Endothelial cell of umbilical vein (primary cell): ENCODE measurements at regions not wholly inside any gene's neighbourhood (a gene's known extent, or its start where the extent isn't known, plus 50 kb on each side); places are given as distances from the start of the nearest gene placed in this dataset.

ENCODE experiments used
- BruUV-seq: library from RNA; stranded (reverse); fragments of 400-500 nt; replicated peaks from 2 replicates; lab custom pipeline; 2021; lab: Mats Ljungman, UMichigan
- CTCF ChIA-PET: fragments of 300-600, 350-600 bp; sonication (Branson Sonifier 250); formaldehyde crosslinking; loops from one replicate; lab custom pipeline; 2021; ENCODE audit warnings: antibody characterized with exemption, inconsistent platforms; lab: Charles Lee
- POLR2A ChIA-PET: fragments of 300-600, 350-600 bp; sonication (Branson Sonifier 250); formaldehyde crosslinking; loops from one replicate; lab custom pipeline; 2021; ENCODE audit warnings: antibody characterized with exemption, inconsistent platforms; lab: Charles Lee
- DNase-seq: peaks from one replicate; pipeline ENCODE4 v3.0.0-alpha.2; 2011; ENCODE audit warnings: low read depth, low spot score
- FAIRE-seq: peaks from 2 replicates; lab custom pipeline; 2011; peaks lifted over from hg19 to GRCh38; lab: Jason Lieb, UNC
- H2AFZ ChIP-seq: 2 replicates; pipeline ENCODE4 v1.6.0; 2012; ENCODE audit warnings: low read depth, low read length, control low read depth, inconsistent platforms
- H3K27ac ChIP-seq: 2 replicates; pipeline ENCODE4 v1.5.1; 2011; ENCODE audit warnings: low read depth, mild to moderate bottlenecking, control low read depth, low read length, moderate library complexity; ENCODE audit not compliant: insufficient read depth
- H3K27me3 ChIP-seq, 2 experiments: 2 replicates each; pipeline versions ENCODE4 v1.6.0 to v1.6.1; 2011; ENCODE audit warnings: low read length in 2 of 2, mixed read lengths in 1 of 2; ENCODE audit not compliant: control insufficient read depth in 2 of 2, insufficient read depth in 2 of 2
- H3K36me3 ChIP-seq, 2 experiments: 2 replicates in 1 of 2; 3 replicates in 1 of 2; pipeline ENCODE4 v1.5.1; 2011; ENCODE audit warnings: low read length in 2 of 2, mild to moderate bottlenecking in 1 of 2, moderate library complexity in 1 of 2; ENCODE audit not compliant: control insufficient read depth in 2 of 2, insufficient read depth in 2 of 2; ENCODE audit errors: extremely low read depth in 1 of 2
- H3K4me1 ChIP-seq: 3 replicates; pipeline ENCODE4 v1.5.1; 2011; ENCODE audit warnings: mild to moderate bottlenecking, low read length; ENCODE audit not compliant: control insufficient read depth, insufficient read depth; ENCODE audit errors: extremely low read depth
- H3K4me2 ChIP-seq: 2 replicates; pipeline ENCODE4 v1.6.1; 2011; ENCODE audit warnings: low read length, control low read depth, mixed read lengths; ENCODE audit not compliant: insufficient read depth
- H3K4me3 ChIP-seq, 3 experiments: fragments of 200-600 bp in 1 of 3; sonication (generic), shearing (Covaris generic) in 1 of 3; replicated peaks in 1 of 3; 2 replicates each; pipeline ENCODE4 v1.5.1; 2011 to 2016; ENCODE audit warnings: control low read depth in 3 of 3, low read length in 3 of 3, mild to moderate bottlenecking in 2 of 3, inconsistent platforms in 1 of 3, low read depth in 1 of 3, moderate library complexity in 1 of 3; ENCODE audit not compliant: insufficient read depth in 1 of 3
- H3K79me2 ChIP-seq: 2 replicates; pipeline ENCODE4 v1.6.0; 2012; ENCODE audit warnings: low read length, inconsistent platforms; ENCODE audit not compliant: control insufficient read depth, insufficient read depth
- H3K9ac ChIP-seq: replicated peaks from 2 replicates; pipeline ENCODE3; 2011; ENCODE audit warnings: low read length, control low read depth; ENCODE audit not compliant: insufficient read depth; ENCODE audit errors: extremely low read depth
- H3K9me1 ChIP-seq: replicated peaks from 3 replicates; pipeline ENCODE4 v1.6.0; 2011; ENCODE audit warnings: mild to moderate bottlenecking, low read length; ENCODE audit not compliant: control insufficient read depth, insufficient read depth; ENCODE audit errors: extremely low read depth
- H3K9me3 ChIP-seq: replicated peaks from 2 replicates; pipeline ENCODE4 v1.5.1; 2012; ENCODE audit warnings: low read length, inconsistent platforms; ENCODE audit not compliant: control insufficient read depth, insufficient read depth
- H4K20me1 ChIP-seq: replicated peaks from 2 replicates; pipeline ENCODE3; 2011; ENCODE audit warnings: mild to moderate bottlenecking, low read length; ENCODE audit not compliant: control insufficient read depth, insufficient read depth; ENCODE audit errors: extremely low read depth
- CTCF ChIP-seq, 2 donors: IDR thresholded peaks; 1 replicate in 1 of 2; 2 replicates in 1 of 2; pipeline ENCODE4 v1.5.1; 2011; ENCODE audit warnings: low read length in 2 of 2, mild to moderate bottlenecking in 2 of 2, moderate library complexity in 2 of 2, control low read depth in 1 of 2, inconsistent platforms in 1 of 2, low read depth in 1 of 2; ENCODE audit not compliant: insufficient read depth in 1 of 2; ENCODE audit errors: extremely low read depth in 1 of 2
- EZH2 ChIP-seq: IDR thresholded peaks from 2 replicates; pipeline ENCODE4 v1.6.1; 2012; ENCODE audit warnings: borderline replicate concordance, low read depth, mild to moderate bottlenecking, moderate library complexity, low read length, inconsistent platforms; ENCODE audit not compliant: severe bottlenecking
- GATA2 ChIP-seq: IDR thresholded peaks from 2 replicates; pipeline ENCODE4 v1.7.0; 2011; ENCODE audit warnings: low read depth, mild to moderate bottlenecking, moderate library complexity, mixed read lengths, low read length; ENCODE audit not compliant: insufficient read length, insufficient read depth
- JUN ChIP-seq: IDR thresholded peaks from 2 replicates; pipeline ENCODE4 v1.6.1; 2011; ENCODE audit warnings: borderline replicate concordance, low read depth; ENCODE audit not compliant: insufficient read length, insufficient read depth
- MAX ChIP-seq: IDR thresholded peaks from 2 replicates; pipeline ENCODE4 v1.6.1; 2011; ENCODE audit not compliant: insufficient read depth, insufficient read length
- MYC ChIP-seq: IDR thresholded peaks from one replicate; pipeline ENCODE4 v1.6.1; 2011; ENCODE audit warnings: mild to moderate bottlenecking, low read depth, low read length
- POLR2A ChIP-seq: IDR thresholded peaks from 2 replicates; pipeline ENCODE4 v1.6.1; 2012; ENCODE audit warnings: low read depth, mild to moderate bottlenecking, control low read depth, low read length
- POLR2AphosphoS5 ChIP-seq: IDR thresholded peaks from 2 replicates; pipeline ENCODE4 v1.6.1; 2012; ENCODE audit warnings: low read depth, mild to moderate bottlenecking, control low read depth, low read length, moderate library complexity; ENCODE audit not compliant: insufficient read depth
- dilution Hi-C: fragments of 300-500 bp; cut with MboI; formaldehyde crosslinking; loops from one replicate; pipeline ENCODE4 v1.15.0; 2019; ENCODE audit warnings: low sequenced_read_pairs; ENCODE audit not compliant: extremely low pct_ligation_motif_present
- intact Hi-C: fragments of 100-400 bp; cut with micrococcal nuclease; formaldehyde crosslinking; loops from one replicate; pipeline ENCODE4 v1.10.0; 2022

- intact Hi-C loops (no loop called here), dilution Hi-C loops (no loop called here)
- Histone ChIP-seq H3K79me2 (no peaks in the 10 kb centered on the region), H3K9me3 (no peaks in the 10 kb centered on the region), H3K27ac (no peak overlapping the region), H2AFZ (no peak overlapping the region), H3K4me1 (peaks cover 29% of the 10 kb centered on the region), H3K9me1 (no peaks in the 10 kb centered on the region), H3K27me3 (no peaks in the 10 kb centered on the region), H3K4me3 (no peak overlapping the region), H3K4me2 (no peak overlapping the region), H3K9ac (no peak overlapping the region), H4K20me1 (no peaks in the 10 kb centered on the region), H3K36me3 (no peaks in the 10 kb centered on the region)
- ChIA-PET POLR2A (no interaction called here), CTCF (no interaction called here)
- TF ChIP-seq MYC (no peak), POLR2A (no peak), EZH2 (no peak), MAX (no peak), GATA2 (no peak), POLR2AphosphoS5 (no peak), CTCF (IDR thresholded peaks at IDR 0.05; ENCODE audit: extremely low read depth in 1 of 2, insufficient read depth in 1 of 2, low read depth in 1 of 2, low read length in 2 of 2) (no peak), JUN (no peak)
- DNase-seq = no peak
- no peak for FAIRE-seq
- no TSS peak for BruUV-seq
These were observed 100.8 kb upstream of the FAM20C start for GRCh38 chr7:91396-92175.
